IMR-90 (cell line): ENCODE measurements at regions not wholly inside any gene's neighbourhood (a gene's known extent, or its start where the extent isn't known, plus 50 kb on each side); places are given as distances from the start of the nearest gene placed in this dataset.

Source experiments
- POLR2A ChIP-seq: IDR thresholded peaks from 2 replicates; pipeline ENCODE4 v1.6.1; 2012; ENCODE audit warnings: mild to moderate bottlenecking, low read depth, low read length
- TF ChIP-seq, protein P1 (sequence below): conservative IDR thresholded peaks from 2 replicates; pipeline ENCODE4 v1.5.1; 2012; ENCODE audit warnings: mild to moderate bottlenecking, low read depth, low read length, improper control_type of control experiment

DNA sequence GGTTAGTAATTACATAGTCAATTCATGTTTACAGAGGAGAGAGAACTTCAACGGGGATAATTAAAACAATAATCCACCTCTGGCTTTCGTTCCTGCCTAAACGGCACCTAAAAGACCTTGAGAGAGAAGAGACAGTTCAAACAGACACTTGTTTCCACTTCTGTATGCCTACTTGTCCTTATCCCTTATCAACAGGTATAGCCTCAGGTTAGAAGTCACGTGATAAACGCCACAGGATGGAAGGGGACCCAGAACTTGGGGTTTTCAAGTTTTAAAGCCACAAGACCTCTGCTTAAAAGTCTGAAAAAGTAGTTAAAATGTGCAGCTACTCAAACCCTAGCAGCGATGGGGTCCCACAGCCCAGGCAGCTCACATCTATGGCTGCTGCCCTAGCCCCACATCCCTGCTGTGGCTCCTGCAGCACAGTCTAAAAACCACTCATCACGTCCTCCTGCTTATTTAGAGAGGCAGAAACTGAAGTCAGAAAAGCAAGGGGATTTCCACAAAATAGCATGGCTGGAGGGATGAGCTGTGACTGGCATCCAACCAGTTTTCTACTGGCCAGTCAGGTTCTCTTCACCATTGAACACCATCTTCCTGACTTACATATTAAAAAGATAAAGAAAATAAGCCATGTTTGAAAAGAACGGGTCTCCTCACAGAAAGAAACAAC lies 51.2 kb upstream of the SEC16B start:
- TF ChIP-seq, protein P1, sequence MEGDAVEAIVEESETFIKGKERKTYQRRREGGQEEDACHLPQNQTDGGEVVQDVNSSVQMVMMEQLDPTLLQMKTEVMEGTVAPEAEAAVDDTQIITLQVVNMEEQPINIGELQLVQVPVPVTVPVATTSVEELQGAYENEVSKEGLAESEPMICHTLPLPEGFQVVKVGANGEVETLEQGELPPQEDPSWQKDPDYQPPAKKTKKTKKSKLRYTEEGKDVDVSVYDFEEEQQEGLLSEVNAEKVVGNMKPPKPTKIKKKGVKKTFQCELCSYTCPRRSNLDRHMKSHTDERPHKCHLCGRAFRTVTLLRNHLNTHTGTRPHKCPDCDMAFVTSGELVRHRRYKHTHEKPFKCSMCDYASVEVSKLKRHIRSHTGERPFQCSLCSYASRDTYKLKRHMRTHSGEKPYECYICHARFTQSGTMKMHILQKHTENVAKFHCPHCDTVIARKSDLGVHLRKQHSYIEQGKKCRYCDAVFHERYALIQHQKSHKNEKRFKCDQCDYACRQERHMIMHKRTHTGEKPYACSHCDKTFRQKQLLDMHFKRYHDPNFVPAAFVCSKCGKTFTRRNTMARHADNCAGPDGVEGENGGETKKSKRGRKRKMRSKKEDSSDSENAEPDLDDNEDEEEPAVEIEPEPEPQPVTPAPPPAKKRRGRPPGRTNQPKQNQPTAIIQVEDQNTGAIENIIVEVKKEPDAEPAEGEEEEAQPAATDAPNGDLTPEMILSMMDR = no peak
- TF ChIP-seq POLR2A = no peak
